ENCODE measurements at regions not wholly inside any gene's neighbourhood (a gene's known extent, or its start where the extent isn't known, plus 50 kb on each side); places are given as distances from the start of the nearest gene placed in this dataset.

DNA sequence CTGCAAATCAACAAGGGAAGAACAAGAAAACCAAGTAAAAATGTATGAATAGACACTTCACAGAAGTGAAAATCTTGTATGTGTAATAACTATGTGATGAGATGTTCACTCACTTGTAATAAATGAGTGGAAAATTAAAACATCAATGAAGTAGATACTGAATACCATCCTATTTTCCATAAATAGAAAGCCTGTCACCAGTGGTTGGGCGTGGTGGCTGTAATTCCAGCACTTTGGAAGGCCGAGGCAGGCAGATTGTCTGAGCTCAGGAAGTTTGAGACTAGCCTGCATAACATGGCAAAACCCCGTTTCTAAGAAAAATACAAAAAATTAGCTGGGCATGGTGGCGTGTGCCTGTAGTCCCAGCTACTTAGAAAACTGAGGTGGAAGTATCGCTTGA lies 53.5 kb upstream of the SOD3 start:
- TF ChIP-seq, protein P1, sequence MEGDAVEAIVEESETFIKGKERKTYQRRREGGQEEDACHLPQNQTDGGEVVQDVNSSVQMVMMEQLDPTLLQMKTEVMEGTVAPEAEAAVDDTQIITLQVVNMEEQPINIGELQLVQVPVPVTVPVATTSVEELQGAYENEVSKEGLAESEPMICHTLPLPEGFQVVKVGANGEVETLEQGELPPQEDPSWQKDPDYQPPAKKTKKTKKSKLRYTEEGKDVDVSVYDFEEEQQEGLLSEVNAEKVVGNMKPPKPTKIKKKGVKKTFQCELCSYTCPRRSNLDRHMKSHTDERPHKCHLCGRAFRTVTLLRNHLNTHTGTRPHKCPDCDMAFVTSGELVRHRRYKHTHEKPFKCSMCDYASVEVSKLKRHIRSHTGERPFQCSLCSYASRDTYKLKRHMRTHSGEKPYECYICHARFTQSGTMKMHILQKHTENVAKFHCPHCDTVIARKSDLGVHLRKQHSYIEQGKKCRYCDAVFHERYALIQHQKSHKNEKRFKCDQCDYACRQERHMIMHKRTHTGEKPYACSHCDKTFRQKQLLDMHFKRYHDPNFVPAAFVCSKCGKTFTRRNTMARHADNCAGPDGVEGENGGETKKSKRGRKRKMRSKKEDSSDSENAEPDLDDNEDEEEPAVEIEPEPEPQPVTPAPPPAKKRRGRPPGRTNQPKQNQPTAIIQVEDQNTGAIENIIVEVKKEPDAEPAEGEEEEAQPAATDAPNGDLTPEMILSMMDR (conservative IDR thresholded peaks at IDR 0.05), result no peak
- TF ChIP-seq EZH2 (IDR thresholded peaks at IDR 0.05; ENCODE audit: low read depth), result no peak
